ENCODE measurements at regions not wholly inside any gene's neighbourhood (a gene's known extent, or its start where the extent isn't known, plus 50 kb on each side); places are given as distances from the start of the nearest gene placed in this dataset.

DNA sequence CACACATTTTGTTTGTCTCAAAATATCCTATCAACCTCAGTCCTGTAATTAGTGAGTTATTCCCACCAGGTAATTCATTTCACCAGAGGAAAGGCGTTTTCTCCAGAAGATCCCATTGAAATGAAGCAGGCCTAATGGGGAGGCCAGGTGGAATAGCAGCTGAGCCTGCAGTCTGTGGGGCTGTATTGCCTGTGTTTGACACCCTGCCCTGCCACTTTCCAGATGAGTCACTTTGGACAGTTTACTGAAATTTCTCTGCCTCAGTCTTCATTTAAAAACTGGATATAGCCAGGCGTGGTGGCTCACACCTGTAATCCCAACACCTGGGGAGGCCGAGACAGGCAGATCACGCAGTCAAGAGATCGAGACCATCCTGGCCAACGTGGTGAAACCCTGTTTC lies 78.1 kb upstream of the PPP2R5A start:
- Histone ChIP-seq H3K79me2 (ENCODE audit: control insufficient read depth, insufficient read depth, low read length) (no peaks in the 10 kb centered on the region), H4K20me1 (replicated peaks; ENCODE audit: control insufficient read depth, extremely low read depth, insufficient read depth, low read length) (no peaks in the 10 kb centered on the region), H3K4me1 (ENCODE audit: control insufficient read depth, extremely low read depth, insufficient read depth, low read length) (no peaks in the 10 kb centered on the region), H3K36me3 (ENCODE audit: control insufficient read depth in 2 of 2, extremely low read depth in 1 of 2, insufficient read depth in 2 of 2, low read length in 2 of 2) (no peaks in the 10 kb centered on the region), H2AFZ (ENCODE audit: low read depth, low read length) (no peak overlapping the region), H3K27ac (ENCODE audit: insufficient read depth, low read depth, low read length) (no peak overlapping the region), H3K27me3 (ENCODE audit: control insufficient read depth in 2 of 2, insufficient read depth in 2 of 2, low read length in 2 of 2) (peaks cover 0 to 3% of the 10 kb centered on the region in 2 experiments), H3K4me2 (ENCODE audit: insufficient read depth, low read length) (no peak overlapping the region), H3K9ac (replicated peaks; ENCODE audit: extremely low read depth, insufficient read depth, low read length) (no peak overlapping the region), H3K9me1 (replicated peaks; ENCODE audit: control insufficient read depth, extremely low read depth, insufficient read depth, low read length) (no peaks in the 10 kb centered on the region), H3K9me3 (replicated peaks; ENCODE audit: control insufficient read depth, insufficient read depth, low read length) (no peaks in the 10 kb centered on the region), H3K4me3 (replicated peaks in 1 of 3; ENCODE audit: insufficient read depth in 1 of 3, low read depth in 1 of 3, low read length in 3 of 3) (no peak overlapping the region)
- intact Hi-C loops (cut with micrococcal nuclease): no loop called here
- no TSS peak for BruUV-seq (replicated peaks)
- CTCF ChIA-PET: interaction anchor here (1.0 kb wide), 1 partner anchor 27 kb away, joined by 3 read pairs; no protein-coding TSS in a partner anchor
- POLR2A ChIA-PET: no interaction called here
- DNase-seq (ENCODE audit: low read depth, low spot score): no peak
- dilution Hi-C loops (cut with MboI; ENCODE audit: extremely low pct_ligation_motif_present, low sequenced_read_pairs): no loop called here
- no peak for TF ChIP-seq GATA2 (IDR thresholded peaks at IDR 0.05; ENCODE audit: insufficient read depth, insufficient read length, low read depth, low read length)
- TF ChIP-seq, protein P1, sequence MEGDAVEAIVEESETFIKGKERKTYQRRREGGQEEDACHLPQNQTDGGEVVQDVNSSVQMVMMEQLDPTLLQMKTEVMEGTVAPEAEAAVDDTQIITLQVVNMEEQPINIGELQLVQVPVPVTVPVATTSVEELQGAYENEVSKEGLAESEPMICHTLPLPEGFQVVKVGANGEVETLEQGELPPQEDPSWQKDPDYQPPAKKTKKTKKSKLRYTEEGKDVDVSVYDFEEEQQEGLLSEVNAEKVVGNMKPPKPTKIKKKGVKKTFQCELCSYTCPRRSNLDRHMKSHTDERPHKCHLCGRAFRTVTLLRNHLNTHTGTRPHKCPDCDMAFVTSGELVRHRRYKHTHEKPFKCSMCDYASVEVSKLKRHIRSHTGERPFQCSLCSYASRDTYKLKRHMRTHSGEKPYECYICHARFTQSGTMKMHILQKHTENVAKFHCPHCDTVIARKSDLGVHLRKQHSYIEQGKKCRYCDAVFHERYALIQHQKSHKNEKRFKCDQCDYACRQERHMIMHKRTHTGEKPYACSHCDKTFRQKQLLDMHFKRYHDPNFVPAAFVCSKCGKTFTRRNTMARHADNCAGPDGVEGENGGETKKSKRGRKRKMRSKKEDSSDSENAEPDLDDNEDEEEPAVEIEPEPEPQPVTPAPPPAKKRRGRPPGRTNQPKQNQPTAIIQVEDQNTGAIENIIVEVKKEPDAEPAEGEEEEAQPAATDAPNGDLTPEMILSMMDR (IDR thresholded peaks at IDR 0.05; ENCODE audit: extremely low read depth in 1 of 2, insufficient read depth in 1 of 2, low read depth in 1 of 2, low read length in 2 of 2): no peak
- TF ChIP-seq MYC (IDR thresholded peaks at IDR 0.05; ENCODE audit: low read depth, low read length): no peak
- no peak for TF ChIP-seq FOS (IDR thresholded peaks at IDR 0.05; ENCODE audit: borderline replicate concordance, insufficient read depth, low read length)
- TF ChIP-seq JUN (IDR thresholded peaks at IDR 0.05; ENCODE audit: borderline replicate concordance, insufficient read depth, insufficient read length, low read depth): no peak
- TF ChIP-seq POLR2AphosphoS5 (IDR thresholded peaks at IDR 0.05; ENCODE audit: insufficient read depth, low read depth, low read length): no peak
- no peak for TF ChIP-seq EZH2 (IDR thresholded peaks at IDR 0.05; ENCODE audit: borderline replicate concordance, low read depth, low read length, severe bottlenecking)
- TF ChIP-seq POLR2A (IDR thresholded peaks at IDR 0.05; ENCODE audit: low read depth, low read length): no peak
- TF ChIP-seq, protein P2, sequence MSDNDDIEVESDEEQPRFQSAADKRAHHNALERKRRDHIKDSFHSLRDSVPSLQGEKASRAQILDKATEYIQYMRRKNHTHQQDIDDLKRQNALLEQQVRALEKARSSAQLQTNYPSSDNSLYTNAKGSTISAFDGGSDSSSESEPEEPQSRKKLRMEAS (IDR thresholded peaks at IDR 0.05; ENCODE audit: insufficient read depth, insufficient read length): no peak
- FAIRE-seq: no peak
